ENCODE measurements at regions not wholly inside any gene's neighbourhood (a gene's known extent, or its start where the extent isn't known, plus 50 kb on each side); places are given as distances from the start of the nearest gene placed in this dataset.
"Not testable (repeated sequence)": the region's sequence is repeated elsewhere in the genome, so short reads cannot be mapped to it uniquely, and the experiment has no call there.

- no peak for DNase-seq (ENCODE audit: low read depth)
Observed at GRCh38 chr4:19615086-19615689, 636.5 kb upstream of the SLIT2 start.

- DNase-seq (ENCODE audit: low read depth) = peak; percentile 2
Observed at GRCh38 chr4:19614171-19614570, 637.5 kb upstream of the SLIT2 start.

- no peak for DNase-seq (ENCODE audit: low read depth)
Observed at GRCh38 chr4:19596342-19596741, 655.4 kb upstream of the SLIT2 start.

GRCh38 chr4:19592391-19592790 lies 659.3 kb upstream of the SLIT2 start:
- DNase-seq (ENCODE audit: low read depth) = no peak

GRCh38 chr4:19583827-19584569 lies 667.7 kb upstream of the SLIT2 start:
- no peak for DNase-seq (ENCODE audit: low read depth)

GRCh38 chr4:19580095-19580494 lies 671.6 kb upstream of the SLIT2 start:
- peak; percentile 48 for DNase-seq (ENCODE audit: low read depth)

GRCh38 chr4:19579608-19580007 lies 672.1 kb upstream of the SLIT2 start:
- DNase-seq (ENCODE audit: low read depth) = no peak

GRCh38 chr4:19577097-19577496 lies 674.6 kb upstream of the SLIT2 start:
- DNase-seq (ENCODE audit: low read depth) = peak; percentile 50

- DNase-seq (ENCODE audit: low read depth) = peak; percentile 10
Observed at GRCh38 chr4:19575924-19576323, 675.8 kb upstream of the SLIT2 start.

GRCh38 chr4:19566041-19566440 lies 685.7 kb upstream of the SLIT2 start:
- DNase-seq (ENCODE audit: low read depth) = no peak

GRCh38 chr4:19562456-19562855 lies 689.2 kb upstream of the SLIT2 start:
- no peak for DNase-seq (ENCODE audit: low read depth)

- DNase-seq (ENCODE audit: low read depth) = no peak
Observed at GRCh38 chr4:19557161-19557560, 694.5 kb upstream of the SLIT2 start.

GRCh38 chr4:19556276-19556675 lies 695.4 kb upstream of the SLIT2 start:
- DNase-seq (ENCODE audit: low read depth) = not testable (repeated sequence)

GRCh38 chr4:19547463-19547862 lies 704.2 kb upstream of the SLIT2 start:
- no peak for DNase-seq (ENCODE audit: low read depth)

GRCh38 chr4:19544446-19545125 lies 707.1 kb upstream of the SLIT2 start:
- DNase-seq (ENCODE audit: low read depth) = no peak

- no peak for DNase-seq (ENCODE audit: low read depth)
Observed at GRCh38 chr4:19540859-19541540, 710.7 kb upstream of the SLIT2 start.

GRCh38 chr4:19539201-19539600 lies 712.5 kb upstream of the SLIT2 start:
- no peak for DNase-seq (ENCODE audit: low read depth)

GRCh38 chr4:19534159-19534558 lies 717.5 kb upstream of the SLIT2 start:
- DNase-seq (ENCODE audit: low read depth) = no peak

GRCh38 chr4:19531906-19532848 lies 719.5 kb upstream of the SLIT2 start:
- DNase-seq (ENCODE audit: low read depth) = peak; percentile 42

- no peak for DNase-seq (ENCODE audit: low read depth)
Observed at GRCh38 chr4:19523964-19524363, 727.7 kb upstream of the SLIT2 start.

GRCh38 chr4:19522966-19523365 lies 728.7 kb upstream of the SLIT2 start:
- no peak for DNase-seq (ENCODE audit: low read depth)
